DND-41 (cell line): ENCODE measurements at regions not wholly inside any gene's neighbourhood (a gene's known extent, or its start where the extent isn't known, plus 50 kb on each side); places are given as distances from the start of the nearest gene placed in this dataset.

Experiments used
- ATAC-seq: fragments of 200-7000 bp; cut with Tn5 transposase; 3 replicates; pipeline ENCODE4 v1.9.1; 2021; ENCODE audit warnings: low read depth; ENCODE audit not compliant: insufficient read depth
- DNase-seq: peaks from one replicate; pipeline ENCODE4 v3.0.0-alpha.2; 2020
- H2AFZ ChIP-seq: 2 replicates; pipeline ENCODE4 v1.6.0; 2012; ENCODE audit warnings: low read depth, low read length
- H3K27ac ChIP-seq: 2 replicates; pipeline ENCODE4 v1.5.1; 2012; ENCODE audit warnings: low read length, inconsistent platforms
- H3K27me3 ChIP-seq: fragments of 200-600 bp; sonication (generic); 2 replicates; pipeline ENCODE4 v1.6.0; 2012; ENCODE audit warnings: low read length, mild to moderate bottlenecking, inconsistent platforms; ENCODE audit not compliant: insufficient read depth, poor library complexity
- H3K36me3 ChIP-seq: 2 replicates; pipeline ENCODE4 v1.5.1; 2012; ENCODE audit warnings: low read length, inconsistent platforms; ENCODE audit not compliant: insufficient read depth
- H3K4me1 ChIP-seq: 2 replicates; pipeline ENCODE4 v1.5.1; 2012; ENCODE audit warnings: mild to moderate bottlenecking, low read length; ENCODE audit not compliant: insufficient read depth
- H3K4me2 ChIP-seq: 2 replicates; pipeline ENCODE4 v1.6.0; 2012; ENCODE audit warnings: mild to moderate bottlenecking, moderate library complexity, low read length, inconsistent platforms; ENCODE audit not compliant: insufficient read depth
- H3K4me3 ChIP-seq, 2 experiments: fragments of 200-600 bp in 1 of 2; shearing (Covaris generic) in 1 of 2; 2 replicates each; pipeline ENCODE4 v1.5.1; 2012 to 2016; ENCODE audit warnings: inconsistent platforms in 2 of 2, low read length in 2 of 2, mild to moderate bottlenecking in 2 of 2, low read depth in 1 of 2, moderate library complexity in 1 of 2
- H3K79me2 ChIP-seq: 2 replicates; pipeline ENCODE4 v1.6.0; 2012; ENCODE audit warnings: low read length, inconsistent platforms; ENCODE audit not compliant: insufficient read depth
- H3K9ac ChIP-seq: 2 replicates; pipeline ENCODE4 v1.6.0; 2012; ENCODE audit warnings: low read depth, mild to moderate bottlenecking, inconsistent platforms, low read length, moderate library complexity
- H3K9me3 ChIP-seq: 2 replicates; pipeline ENCODE4 v1.5.1; 2012; ENCODE audit warnings: low read length, moderate library complexity, mild to moderate bottlenecking, inconsistent platforms; ENCODE audit not compliant: insufficient read depth, severe bottlenecking
- H4K20me1 ChIP-seq: 2 replicates; pipeline ENCODE4 v1.6.0; 2012; ENCODE audit warnings: low read length; ENCODE audit not compliant: insufficient read depth
- EZH2 ChIP-seq: IDR thresholded peaks from 3 replicates; pipeline ENCODE4 v1.6.1; 2012; ENCODE audit warnings: borderline replicate concordance, low read depth, mild to moderate bottlenecking, moderate library complexity, low read length, inconsistent platforms; ENCODE audit not compliant: severe bottlenecking
- TF ChIP-seq, protein P1 (sequence below): IDR thresholded peaks from 2 replicates; pipeline ENCODE4 v1.5.1; 2012; ENCODE audit warnings: borderline replicate concordance, low read length, moderate library complexity, mild to moderate bottlenecking; ENCODE audit not compliant: poor library complexity, severe bottlenecking; ENCODE audit errors: extremely low read depth

DNA sequence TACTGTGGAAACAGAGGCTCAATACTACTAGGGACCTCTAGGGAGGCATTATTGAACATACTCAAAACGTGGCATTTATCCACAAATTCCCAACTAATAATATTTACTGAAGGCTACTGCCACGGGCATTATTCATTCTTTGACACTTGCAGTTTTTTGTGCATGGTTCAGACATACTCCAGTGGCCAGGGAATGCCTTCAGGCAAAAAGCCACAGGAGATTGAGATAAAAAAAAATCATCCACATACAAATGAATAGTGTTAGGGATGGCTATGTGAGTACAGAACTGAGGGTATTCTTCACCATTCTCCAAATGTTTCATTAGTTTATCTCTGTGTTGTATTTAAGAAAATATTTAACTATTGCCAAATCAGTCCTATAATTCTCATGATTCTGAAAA is 974.9 kb upstream of the PIK3C3 start:
- no peaks in the 10 kb centered on the region for H4K20me1 ChIP-seq
- no peaks in the 10 kb centered on the region for H3K79me2 ChIP-seq
- ATAC-seq (no peak), DNase-seq (no peak)
- no peak overlapping the region for H2AFZ ChIP-seq
- H3K27ac ChIP-seq, result no peak overlapping the region
- no peak for TF ChIP-seq EZH2
- TF ChIP-seq, protein P1, sequence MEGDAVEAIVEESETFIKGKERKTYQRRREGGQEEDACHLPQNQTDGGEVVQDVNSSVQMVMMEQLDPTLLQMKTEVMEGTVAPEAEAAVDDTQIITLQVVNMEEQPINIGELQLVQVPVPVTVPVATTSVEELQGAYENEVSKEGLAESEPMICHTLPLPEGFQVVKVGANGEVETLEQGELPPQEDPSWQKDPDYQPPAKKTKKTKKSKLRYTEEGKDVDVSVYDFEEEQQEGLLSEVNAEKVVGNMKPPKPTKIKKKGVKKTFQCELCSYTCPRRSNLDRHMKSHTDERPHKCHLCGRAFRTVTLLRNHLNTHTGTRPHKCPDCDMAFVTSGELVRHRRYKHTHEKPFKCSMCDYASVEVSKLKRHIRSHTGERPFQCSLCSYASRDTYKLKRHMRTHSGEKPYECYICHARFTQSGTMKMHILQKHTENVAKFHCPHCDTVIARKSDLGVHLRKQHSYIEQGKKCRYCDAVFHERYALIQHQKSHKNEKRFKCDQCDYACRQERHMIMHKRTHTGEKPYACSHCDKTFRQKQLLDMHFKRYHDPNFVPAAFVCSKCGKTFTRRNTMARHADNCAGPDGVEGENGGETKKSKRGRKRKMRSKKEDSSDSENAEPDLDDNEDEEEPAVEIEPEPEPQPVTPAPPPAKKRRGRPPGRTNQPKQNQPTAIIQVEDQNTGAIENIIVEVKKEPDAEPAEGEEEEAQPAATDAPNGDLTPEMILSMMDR, result no peak
- H3K9ac ChIP-seq, result no peak overlapping the region
- H3K4me2 ChIP-seq, result no peak overlapping the region
- no peaks in the 10 kb centered on the region for H3K4me1 ChIP-seq
- H3K36me3 ChIP-seq, result no peaks in the 10 kb centered on the region
- no peaks in the 10 kb centered on the region for H3K27me3 ChIP-seq
- no peak overlapping the region for H3K4me3 ChIP-seq
- H3K9me3 ChIP-seq, result peaks cover 10% of the 10 kb centered on the region

GRCh38 chr18:40976050-40976449 is 979.0 kb upstream of the PIK3C3 start:
- TF ChIP-seq, protein P1, result no peak
- TF ChIP-seq EZH2, result no peak
- Histone ChIP-seq H3K27ac (no peak overlapping the region), H3K4me2 (no peak overlapping the region), H2AFZ (no peak overlapping the region), H3K36me3 (no peaks in the 10 kb centered on the region), H4K20me1 (no peaks in the 10 kb centered on the region), H3K4me1 (no peaks in the 10 kb centered on the region), H3K9me3 (peaks cover 10% of the 10 kb centered on the region), H3K4me3 (no peak overlapping the region), H3K79me2 (no peaks in the 10 kb centered on the region), H3K9ac (no peak overlapping the region), H3K27me3 (no peaks in the 10 kb centered on the region)
- no peak for DNase-seq
- ATAC-seq, result no peak

GRCh38 chr18:40974448-40974847 is 980.6 kb upstream of the PIK3C3 start:
- Histone ChIP-seq H3K4me2 (no peak overlapping the region), H3K4me1 (no peaks in the 10 kb centered on the region), H3K9ac (no peak overlapping the region), H4K20me1 (no peaks in the 10 kb centered on the region), H3K36me3 (no peaks in the 10 kb centered on the region), H2AFZ (no peak overlapping the region), H3K4me3 (no peak overlapping the region), H3K79me2 (no peaks in the 10 kb centered on the region), H3K27me3 (no peaks in the 10 kb centered on the region), H3K9me3 (peaks cover 10% of the 10 kb centered on the region), H3K27ac (no peak overlapping the region)
- no peak for TF ChIP-seq EZH2
- TF ChIP-seq, protein P1, result no peak
- no peak for DNase-seq
- no peak for ATAC-seq

DNA sequence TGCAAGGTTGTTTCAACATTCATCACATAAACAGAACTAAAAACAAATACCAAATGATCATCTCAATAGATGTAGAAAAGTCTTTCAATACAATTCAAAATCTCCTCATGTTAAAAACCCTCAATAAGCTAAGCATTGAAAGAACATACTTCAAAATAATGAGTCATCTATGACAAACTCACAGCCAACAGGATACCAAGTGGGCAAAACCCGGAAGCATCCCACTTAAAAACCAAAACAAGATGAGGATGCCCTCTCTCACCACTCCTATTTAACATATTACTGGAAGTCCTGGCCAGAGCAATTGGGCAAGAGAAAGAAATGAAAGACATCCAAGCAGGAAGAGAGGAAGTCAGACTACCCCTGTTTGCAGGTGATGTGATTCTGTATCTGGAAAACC is 992.2 kb upstream of the PIK3C3 start:
- no peak overlapping the region for H3K27ac ChIP-seq
- no peak overlapping the region for H3K4me3 ChIP-seq
- no peaks in the 10 kb centered on the region for H4K20me1 ChIP-seq
- H3K4me1 ChIP-seq, result no peaks in the 10 kb centered on the region
- no peaks in the 10 kb centered on the region for H3K79me2 ChIP-seq
- no peak overlapping the region for H3K4me2 ChIP-seq
- no peak overlapping the region for H2AFZ ChIP-seq
- no peak for TF ChIP-seq EZH2
- TF ChIP-seq, protein P1, result no peak
- ATAC-seq, result no peak
- H3K9me3 ChIP-seq, result no peaks in the 10 kb centered on the region
- no peaks in the 10 kb centered on the region for H3K27me3 ChIP-seq
- no peaks in the 10 kb centered on the region for H3K36me3 ChIP-seq
- no peak overlapping the region for H3K9ac ChIP-seq
- DNase-seq, result no peak
